Mucosa of descending colon (tissue), 3 donors: ENCODE measurements at regions not wholly inside any gene's neighbourhood (a gene's known extent, or its start where the extent isn't known, plus 50 kb on each side); places are given as distances from the start of the nearest gene placed in this dataset.

Source experiments
- ATAC-seq: fragments of 200-7000 bp; cut with Tn5 transposase; one replicate; pipeline ENCODE4 v1.9.1; 2020; ENCODE audit warnings: mild to moderate bottlenecking, moderate library complexity
- DNase-seq, 3 donors: peaks; one replicate each; pipeline ENCODE4 v3.0.0-alpha.2; 2020
- H3K36me3 ChIP-seq: fragments of 200-600 bp; one replicate; pipeline ENCODE4 v1.8.0; 2021; ENCODE audit warnings: low read depth, mild to moderate bottlenecking
- H3K4me1 ChIP-seq: fragments of 200-600 bp; one replicate; pipeline ENCODE4 v1.8.0; 2021; ENCODE audit warnings: low read depth, mild to moderate bottlenecking
- H3K4me3 ChIP-seq: fragments of 200-600 bp; one replicate; pipeline ENCODE4 v1.8.0; 2021; ENCODE audit warnings: mild to moderate bottlenecking
- H3K9me3 ChIP-seq: fragments of 200-600 bp; one replicate; pipeline ENCODE4 v1.8.0; 2021; ENCODE audit warnings: mild to moderate bottlenecking
- intact Hi-C, 2 donors: fragments of 100-400 bp; cut with DNase I in 1 of 2; cut with micrococcal nuclease in 1 of 2; formaldehyde crosslinking; loops; one replicate each; pipeline versions ENCODE4 v1.11.0 to v1.11.1; 2022; cut with DNase I, micrococcal nuclease
- TF ChIP-seq, protein P1 (sequence below): fragments of 200-600 bp; IDR thresholded peaks from one replicate; pipeline ENCODE4 v1.8.0; 2022; ENCODE audit warnings: antibody characterized with exemption, mild to moderate bottlenecking
- donor health status: DM: no; HTN: no; CAD: no; lungs with moderate emphysema.
- donor health status: DM: no; HTN: no; CAD: no.
- donor health status: DM: no; HTN: yes; CAD: no.

DNA sequence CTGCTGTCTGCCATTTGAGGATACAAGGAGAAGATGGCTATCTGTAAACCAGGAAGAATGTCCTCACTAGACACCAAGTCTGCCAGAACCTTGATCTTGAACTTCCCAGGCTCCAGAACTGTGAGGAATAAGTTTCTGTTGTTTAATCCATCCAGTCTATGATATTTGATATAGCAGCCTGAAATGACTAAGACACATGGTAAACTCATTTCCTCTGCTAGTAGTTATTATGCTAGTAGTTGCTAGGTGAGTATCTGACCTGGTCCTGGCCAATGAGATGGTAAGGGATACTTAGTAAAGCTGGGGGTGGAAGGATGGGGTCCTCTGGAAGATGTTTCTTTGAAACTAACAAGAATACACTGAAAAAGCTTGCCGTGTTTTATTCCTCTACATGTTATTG is 280.7 kb upstream of the ARHGEF26 start:
- intact Hi-C loops = no loop called here
- Histone ChIP-seq H3K9me3 (no peaks in the 10 kb centered on the region), H3K36me3 (no peaks in the 10 kb centered on the region), H3K4me1 (no peaks in the 10 kb centered on the region), H3K4me3 (no peak overlapping the region)
- DNase-seq (no peak), ATAC-seq (no peak)
- TF ChIP-seq, protein P1, sequence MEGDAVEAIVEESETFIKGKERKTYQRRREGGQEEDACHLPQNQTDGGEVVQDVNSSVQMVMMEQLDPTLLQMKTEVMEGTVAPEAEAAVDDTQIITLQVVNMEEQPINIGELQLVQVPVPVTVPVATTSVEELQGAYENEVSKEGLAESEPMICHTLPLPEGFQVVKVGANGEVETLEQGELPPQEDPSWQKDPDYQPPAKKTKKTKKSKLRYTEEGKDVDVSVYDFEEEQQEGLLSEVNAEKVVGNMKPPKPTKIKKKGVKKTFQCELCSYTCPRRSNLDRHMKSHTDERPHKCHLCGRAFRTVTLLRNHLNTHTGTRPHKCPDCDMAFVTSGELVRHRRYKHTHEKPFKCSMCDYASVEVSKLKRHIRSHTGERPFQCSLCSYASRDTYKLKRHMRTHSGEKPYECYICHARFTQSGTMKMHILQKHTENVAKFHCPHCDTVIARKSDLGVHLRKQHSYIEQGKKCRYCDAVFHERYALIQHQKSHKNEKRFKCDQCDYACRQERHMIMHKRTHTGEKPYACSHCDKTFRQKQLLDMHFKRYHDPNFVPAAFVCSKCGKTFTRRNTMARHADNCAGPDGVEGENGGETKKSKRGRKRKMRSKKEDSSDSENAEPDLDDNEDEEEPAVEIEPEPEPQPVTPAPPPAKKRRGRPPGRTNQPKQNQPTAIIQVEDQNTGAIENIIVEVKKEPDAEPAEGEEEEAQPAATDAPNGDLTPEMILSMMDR = no peak

DNA sequence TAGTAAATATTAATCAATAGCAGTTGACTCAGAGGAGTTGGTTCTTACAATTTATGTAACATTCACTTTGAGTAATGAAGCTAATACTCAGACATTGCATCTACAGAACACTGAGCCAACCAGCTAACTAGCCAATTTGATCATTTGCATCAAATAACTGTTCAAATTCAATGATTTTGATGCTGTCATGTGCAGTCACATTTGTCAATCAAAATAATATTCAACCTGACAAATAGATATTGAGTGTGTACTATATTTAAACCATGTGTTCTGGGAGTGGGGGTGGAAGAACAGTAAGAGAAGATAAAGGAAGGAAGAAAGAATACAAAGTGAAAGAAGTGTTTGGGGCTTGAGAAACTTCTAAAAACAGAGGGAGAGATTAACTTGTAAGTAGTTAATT is 277.2 kb upstream of the ARHGEF26 start:
- intact Hi-C loops = no loop called here
- TF ChIP-seq, protein P1 = no peak
- H3K4me1 ChIP-seq = no peaks in the 10 kb centered on the region
- no peak overlapping the region for H3K4me3 ChIP-seq
- no peaks in the 10 kb centered on the region for H3K36me3 ChIP-seq
- DNase-seq = no peak
- ATAC-seq = no peak
- H3K9me3 ChIP-seq = no peaks in the 10 kb centered on the region

DNA sequence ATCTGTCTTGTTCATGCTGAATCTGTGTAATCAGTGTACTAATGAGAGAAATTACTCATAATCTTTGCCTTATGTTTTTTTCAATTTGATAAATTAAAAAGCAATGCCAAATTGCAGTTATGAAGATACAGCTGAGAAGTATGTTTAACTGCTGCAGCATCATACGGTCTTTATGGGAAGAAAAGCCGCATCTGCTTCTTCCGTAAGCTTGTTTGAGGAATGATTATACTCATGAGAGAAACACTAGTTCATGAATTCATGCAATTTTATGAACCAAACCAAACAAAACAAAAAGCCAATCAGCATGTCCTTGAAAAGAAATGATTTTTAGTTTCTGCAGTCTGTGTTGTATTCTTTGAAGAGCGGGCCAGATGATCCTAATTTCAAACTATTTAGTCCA is 275.9 kb upstream of the ARHGEF26 start:
- H3K4me3 ChIP-seq = no peak overlapping the region
- H3K36me3 ChIP-seq = no peaks in the 10 kb centered on the region
- no peaks in the 10 kb centered on the region for H3K9me3 ChIP-seq
- intact Hi-C loops = no loop called here
- no peak for DNase-seq
- no peak for ATAC-seq
- TF ChIP-seq, protein P1 = no peak
- H3K4me1 ChIP-seq = no peaks in the 10 kb centered on the region

DNA sequence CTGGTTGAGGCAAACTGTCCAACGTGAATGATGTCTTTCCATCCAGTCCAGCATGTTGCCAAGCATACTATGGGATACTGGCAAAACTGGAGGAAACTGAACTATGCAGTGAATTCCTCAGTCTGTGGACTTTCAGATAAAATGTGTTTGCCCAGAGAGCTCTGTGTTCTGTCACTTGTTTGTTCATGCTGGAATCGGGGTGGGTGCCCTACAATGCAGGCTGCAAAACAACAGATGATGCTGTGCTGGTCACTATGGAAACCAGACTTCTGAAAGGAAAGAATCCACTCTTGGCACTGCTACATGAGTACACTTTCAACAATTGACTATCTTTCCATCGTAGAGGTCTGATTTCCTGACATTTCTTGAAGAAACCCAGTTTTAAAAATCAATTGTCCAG is 272.5 kb upstream of the ARHGEF26 start:
- DNase-seq = no peak
- ATAC-seq = no peak

DNA sequence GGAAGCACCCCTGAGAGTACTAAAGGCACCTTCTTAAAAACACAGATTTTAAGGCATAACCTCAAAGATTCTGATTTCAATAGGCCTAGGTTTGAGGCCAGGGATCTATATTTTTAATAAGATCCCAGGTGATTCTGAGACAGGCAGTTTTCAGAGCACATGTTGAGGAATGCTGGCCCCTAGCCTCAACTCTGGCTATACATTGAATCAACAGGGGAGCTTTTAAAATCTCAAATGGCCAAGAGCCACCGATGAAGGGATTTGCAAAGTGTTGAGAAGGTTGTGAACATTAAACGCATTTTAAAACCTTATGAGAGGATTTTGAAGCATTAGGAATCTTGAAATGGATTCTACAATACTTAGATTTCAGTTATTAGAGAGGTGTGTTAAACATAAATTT is 268.8 kb upstream of the ARHGEF26 start:
- no peak overlapping the region for H3K4me3 ChIP-seq
- no peaks in the 10 kb centered on the region for H3K9me3 ChIP-seq
- ATAC-seq (no peak), DNase-seq (no peak)
- TF ChIP-seq, protein P1 = no peak
- H3K36me3 ChIP-seq = no peaks in the 10 kb centered on the region
- H3K4me1 ChIP-seq = no peaks in the 10 kb centered on the region
- intact Hi-C loops = no loop called here

More for the DNA sequence above, 272.5 kb upstream of the ARHGEF26 start:
- H3K4me3 ChIP-seq = no peak overlapping the region
- no peaks in the 10 kb centered on the region for H3K36me3 ChIP-seq
- intact Hi-C loops = no loop called here
- no peaks in the 10 kb centered on the region for H3K9me3 ChIP-seq
- TF ChIP-seq, protein P1 = no peak
- H3K4me1 ChIP-seq = no peaks in the 10 kb centered on the region

DNA sequence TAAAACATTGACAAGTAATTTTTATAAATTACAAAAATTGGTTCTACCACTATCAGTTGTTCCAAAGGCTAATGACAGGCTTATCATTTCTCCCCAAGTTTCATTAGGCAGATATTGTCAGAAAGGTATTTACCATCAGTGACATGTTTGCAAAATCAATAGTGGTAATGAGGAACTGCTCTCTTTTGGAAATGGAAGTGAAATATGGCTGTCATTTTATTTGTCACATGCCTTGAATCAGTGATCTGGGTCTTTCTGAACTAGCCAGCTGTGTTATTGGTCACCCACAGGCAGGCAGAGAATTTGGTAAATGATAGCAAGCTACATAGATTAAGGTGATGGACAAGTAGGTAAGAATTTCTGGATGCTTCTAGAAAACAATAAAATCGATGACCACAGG is 268.0 kb upstream of the ARHGEF26 start:
- TF ChIP-seq, protein P1 = no peak
- no peaks in the 10 kb centered on the region for H3K4me1 ChIP-seq
- DNase-seq (no peak), ATAC-seq (no peak)
- intact Hi-C loops = no loop called here
- no peaks in the 10 kb centered on the region for H3K36me3 ChIP-seq
- H3K9me3 ChIP-seq = no peaks in the 10 kb centered on the region
- H3K4me3 ChIP-seq = no peak overlapping the region
